SH-SY5Y (cell line): ENCODE measurements at regions not wholly inside any gene's neighbourhood (a gene's known extent, or its start where the extent isn't known, plus 50 kb on each side); places are given as distances from the start of the nearest gene placed in this dataset.

Experiments used
- GATA2 ChIP-seq: IDR thresholded peaks from 2 replicates; pipeline ENCODE4 v1.6.1; 2011; ENCODE audit warnings: mild to moderate bottlenecking, low read depth, low read length
- GATA3 ChIP-seq: IDR thresholded peaks from 2 replicates; pipeline ENCODE4 v1.6.1; 2011; ENCODE audit warnings: low read depth, mild to moderate bottlenecking, low read length, moderate library complexity

DNA sequence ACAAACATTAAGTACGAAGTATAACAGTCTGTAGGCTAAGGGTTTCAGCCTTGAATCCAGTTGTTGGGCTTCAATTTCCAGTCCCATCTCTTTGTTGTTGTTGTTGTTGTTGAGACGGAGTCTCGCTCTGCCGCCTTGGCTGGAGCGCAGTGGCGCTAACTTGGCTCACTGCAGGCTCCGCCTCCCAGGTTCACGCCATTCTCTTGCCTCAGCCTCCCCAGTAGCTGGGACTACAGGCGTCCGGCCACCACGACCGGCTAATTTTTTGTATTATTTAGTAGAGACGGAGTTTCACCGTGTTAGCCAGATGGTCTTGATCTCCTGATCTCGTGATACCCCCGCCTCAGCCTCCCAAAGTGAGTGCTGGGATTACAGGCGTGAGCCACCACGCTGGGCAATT, 464.9 kb downstream of the ANKRD7 start:
- TF ChIP-seq GATA3: no peak
- TF ChIP-seq GATA2: no peak
